NCI-H128 (cell line): ENCODE measurements at regions not wholly inside any gene's neighbourhood (a gene's known extent, or its start where the extent isn't known, plus 50 kb on each side); places are given as distances from the start of the nearest gene placed in this dataset.

Experiments used
- DNase-seq: peaks from one replicate; lab custom pipeline; 2025; ENCODE audit not compliant: unreplicated experiment; lab: John Stamatoyannopoulos, UW

- DNase-seq, result no peak
Measured at GRCh38 chrX:99719140-99719539, 690.9 kb downstream of the PCDH19 start.

GRCh38 chrX:99717716-99718115 is 692.4 kb downstream of the PCDH19 start:
- no peak for DNase-seq

GRCh38 chrX:99705701-99706100 is 704.4 kb downstream of the PCDH19 start:
- DNase-seq, result no peak

GRCh38 chrX:99703473-99703872 is 706.6 kb downstream of the PCDH19 start:
- no peak for DNase-seq

- no peak for DNase-seq
Measured at GRCh38 chrX:99698451-99698850, 711.6 kb downstream of the PCDH19 start.

- no peak for DNase-seq
Measured at GRCh38 chrX:99663136-99663535, 746.9 kb downstream of the PCDH19 start.

GRCh38 chrX:99654188-99654587 is 755.9 kb downstream of the PCDH19 start:
- no peak for DNase-seq

GRCh38 chrX:99653352-99653751 is 756.7 kb downstream of the PCDH19 start:
- no peak for DNase-seq

GRCh38 chrX:99613041-99613440 is 797.0 kb downstream of the PCDH19 start:
- no peak for DNase-seq

- DNase-seq, result no peak
Measured at GRCh38 chrX:99603091-99603814, 806.8 kb downstream of the PCDH19 start.

- no peak for DNase-seq
Measured at GRCh38 chrX:99602107-99602506, 808.0 kb downstream of the PCDH19 start.

- no peak for DNase-seq
Measured at GRCh38 chrX:99588936-99589335, 821.1 kb downstream of the PCDH19 start.

GRCh38 chrX:99572711-99573110 is 837.4 kb downstream of the PCDH19 start:
- DNase-seq, result no peak

GRCh38 chrX:99549381-99549780 is 860.7 kb downstream of the PCDH19 start:
- DNase-seq, result no peak

GRCh38 chrX:99522450-99522849 is 887.6 kb downstream of the PCDH19 start:
- no peak for DNase-seq

GRCh38 chrX:99507768-99508167 is 902.3 kb downstream of the PCDH19 start:
- DNase-seq, result no peak

- DNase-seq, result no peak
Measured at GRCh38 chrX:99495453-99495852, 914.6 kb downstream of the PCDH19 start.

- no peak for DNase-seq
Measured at GRCh38 chrX:99494668-99495067, 915.4 kb downstream of the PCDH19 start.

GRCh38 chrX:99480728-99481127 is 929.3 kb downstream of the PCDH19 start:
- DNase-seq, result no peak

- DNase-seq, result no peak
Measured at GRCh38 chrX:99469439-99469838, 940.6 kb downstream of the PCDH19 start.

GRCh38 chrX:99468993-99469392 is 941.1 kb downstream of the PCDH19 start:
- DNase-seq, result peak; percentile 0

- DNase-seq, result no peak
Measured at GRCh38 chrX:99461223-99461622, 948.9 kb downstream of the PCDH19 start.

GRCh38 chrX:99445336-99445735 is 964.7 kb downstream of the PCDH19 start:
- no peak for DNase-seq
